Suprapubic skin (tissue), 4 donors: ENCODE measurements at regions not wholly inside any gene's neighbourhood (a gene's known extent, or its start where the extent isn't known, plus 50 kb on each side); places are given as distances from the start of the nearest gene placed in this dataset.

Source experiments
- DNase-seq, 2 donors: peaks; one replicate each; pipeline ENCODE4 v3.0.0-alpha.2; 2019; ENCODE audit warnings: low spot score in 2 of 2
- H3K27ac ChIP-seq: fragments of 200-600 bp; sonication (generic); one replicate; pipeline ENCODE4 v1.5.1; 2019
- H3K27me3 ChIP-seq: fragments of 200-600 bp; sonication (generic); one replicate; pipeline ENCODE4 v1.5.1; 2019
- H3K36me3 ChIP-seq: fragments of 200-600 bp; sonication (generic); one replicate; pipeline ENCODE4 v1.5.1; 2019
- H3K4me1 ChIP-seq: fragments of 200-600 bp; sonication (generic); one replicate; pipeline ENCODE4 v1.5.1; 2019
- H3K4me3 ChIP-seq: fragments of 200-600 bp; sonication (generic); one replicate; pipeline ENCODE4 v1.5.1; 2019; ENCODE audit warnings: mild to moderate bottlenecking
- H3K9me3 ChIP-seq: fragments of 200-600 bp; sonication (generic); one replicate; pipeline ENCODE4 v1.5.1; 2019
- CTCF ChIP-seq, 2 donors: fragments of 200-600 bp in 1 of 2; fragments of 450-650 bp in 1 of 2; sonication (generic) in 1 of 2; IDR thresholded peaks; one replicate each; pipeline ENCODE4 v1.5.1; 2016 to 2019; ENCODE audit warnings: antibody characterized with exemption in 2 of 2, mild to moderate bottlenecking in 1 of 2, moderate library complexity in 1 of 2
- EP300 ChIP-seq: sonication (generic); formaldehyde crosslinking; IDR thresholded peaks from one replicate; pipeline ENCODE4 v1.6.1; 2017; ENCODE audit warnings: antibody characterized with exemption
- POLR2A ChIP-seq, 2 donors: fragments of 450-650 bp; IDR thresholded peaks; one replicate each; pipeline ENCODE4 v1.6.1; 2017; ENCODE audit warnings: antibody characterized with exemption in 2 of 2, mild to moderate bottlenecking in 2 of 2, moderate library complexity in 2 of 2
- POLR2AphosphoS5 ChIP-seq, 3 donors: sonication (generic); formaldehyde crosslinking; IDR thresholded peaks; one replicate each; pipeline ENCODE4 v1.6.1; 2017; ENCODE audit warnings: antibody characterized with exemption in 3 of 3
- WGBS: methylation state at CpG from one replicate; pipeline ENCODE4 v1.1.5; 2018; 5-methylcytosine and 5-hydroxymethylcytosine counted together

GRCh38 chr6:54595844-54596243, 250.7 kb upstream of the FAM83B start:
- no peak for DNase-seq
- Histone ChIP-seq H3K27me3 (no peaks in the 10 kb centered on the region), H3K4me1 (no peaks in the 10 kb centered on the region), H3K36me3 (no peaks in the 10 kb centered on the region), H3K9me3 (no peaks in the 10 kb centered on the region), H3K4me3 (no peak overlapping the region), H3K27ac (no peak overlapping the region)
- TF ChIP-seq POLR2AphosphoS5 (IDR thresholded peaks at IDR 0.05) (no peak), EP300 (no peak), POLR2A (IDR thresholded peaks at IDR 0.05) (no peak), CTCF (IDR thresholded peaks at IDR 0.05) (no peak)
- 78% methylated on average over 3 of the region's 3 CpGs for WGBS

- Histone ChIP-seq H3K27me3 (no peaks in the 10 kb centered on the region), H3K4me3 (no peak overlapping the region), H3K4me1 (no peaks in the 10 kb centered on the region), H3K27ac (no peak overlapping the region), H3K36me3 (no peaks in the 10 kb centered on the region), H3K9me3 (no peaks in the 10 kb centered on the region)
- WGBS, result 60% methylated on average over 5 of the region's 5 CpGs
- TF ChIP-seq POLR2A (IDR thresholded peaks at IDR 0.05) (no peak), POLR2AphosphoS5 (IDR thresholded peaks at IDR 0.05) (no peak), CTCF (IDR thresholded peaks at IDR 0.05) (no peak), EP300 (no peak)
- no peak for DNase-seq
Measured at GRCh38 chr6:54598787-54599313, 247.7 kb upstream of the FAM83B start.

- Histone ChIP-seq H3K4me1 (no peaks in the 10 kb centered on the region), H3K27me3 (no peaks in the 10 kb centered on the region), H3K9me3 (no peaks in the 10 kb centered on the region), H3K4me3 (no peak overlapping the region), H3K27ac (no peak overlapping the region), H3K36me3 (no peaks in the 10 kb centered on the region)
- no peak for TF ChIP-seq POLR2AphosphoS5 (IDR thresholded peaks at IDR 0.05)
- no peak for TF ChIP-seq POLR2A (IDR thresholded peaks at IDR 0.05)
- no peak for TF ChIP-seq CTCF (IDR thresholded peaks at IDR 0.05)
- TF ChIP-seq EP300, result no peak
- no peak for DNase-seq
- WGBS, result 40% methylated on average over 3 of the region's 3 CpGs
Measured at GRCh38 chr6:54601600-54602300, 244.8 kb upstream of the FAM83B start.

- 61% methylated on average over 3 of the region's 3 CpGs for whole genome bisulfite sequencing
- TF ChIP-seq POLR2A (IDR thresholded peaks at IDR 0.05), result no peak
- TF ChIP-seq CTCF (IDR thresholded peaks at IDR 0.05), result no peak
- no peak for TF ChIP-seq EP300
- TF ChIP-seq POLR2AphosphoS5 (IDR thresholded peaks at IDR 0.05), result no peak
- H3K27me3 ChIP-seq, result no peaks in the 10 kb centered on the region
Measured at GRCh38 chr6:54602591-54602990, 244.0 kb upstream of the FAM83B start.

GRCh38 chr6:54609981-54610380, 236.6 kb upstream of the FAM83B start:
- H3K4me3 ChIP-seq, result no peak overlapping the region
- H3K4me1 ChIP-seq, result no peaks in the 10 kb centered on the region
- H3K9me3 ChIP-seq, result no peaks in the 10 kb centered on the region
- H3K27me3 ChIP-seq, result no peaks in the 10 kb centered on the region
- DNase-seq, result no peak
- no peak overlapping the region for H3K27ac ChIP-seq
- TF ChIP-seq EP300, result no peak
- no peak for TF ChIP-seq POLR2A (IDR thresholded peaks at IDR 0.05)
- no peak for TF ChIP-seq CTCF (IDR thresholded peaks at IDR 0.05)
- no peak for TF ChIP-seq POLR2AphosphoS5 (IDR thresholded peaks at IDR 0.05)
- H3K36me3 ChIP-seq, result no peaks in the 10 kb centered on the region

More at GRCh38 chr6:54602591-54602990, 244.0 kb upstream of the FAM83B start:
- Histone ChIP-seq H3K4me3 (no peak overlapping the region), H3K4me1 (no peaks in the 10 kb centered on the region), H3K27ac (no peak overlapping the region), H3K36me3 (no peaks in the 10 kb centered on the region), H3K9me3 (no peaks in the 10 kb centered on the region)
- DNase-seq, result no peak
